Thyroid gland (tissue), 4 donors: ENCODE measurements at regions not wholly inside any gene's neighbourhood (a gene's known extent, or its start where the extent isn't known, plus 50 kb on each side); places are given as distances from the start of the nearest gene placed in this dataset.

Source experiments
- CTCF ChIP-seq, 6 experiments: fragments of 200-600 bp in 3 of 6; fragments of 450-650 bp in 3 of 6; sonication (generic) in 3 of 6; IDR thresholded peaks; one replicate each; pipeline ENCODE4 v1.5.1; 2016 to 2019; ENCODE audit warnings: antibody characterized with exemption in 6 of 6, mild to moderate bottlenecking in 2 of 6, inconsistent platforms in 1 of 6, moderate library complexity in 1 of 6
- POLR2A ChIP-seq, 2 donors: fragments of 450-650 bp; IDR thresholded peaks; one replicate each; pipeline ENCODE4 v1.6.1; 2017; ENCODE audit warnings: antibody characterized with exemption in 2 of 2, mild to moderate bottlenecking in 2 of 2, moderate library complexity in 1 of 2

GRCh38 chr2:173792166-173792565 is 173.0 kb downstream of the SP3 start:
- no peak for TF ChIP-seq CTCF (IDR thresholded peaks at IDR 0.05)
- no peak for TF ChIP-seq POLR2A (IDR thresholded peaks at IDR 0.05)
